ENCODE measurements at regions not wholly inside any gene's neighbourhood (a gene's known extent, or its start where the extent isn't known, plus 50 kb on each side); places are given as distances from the start of the nearest gene placed in this dataset.

DNA sequence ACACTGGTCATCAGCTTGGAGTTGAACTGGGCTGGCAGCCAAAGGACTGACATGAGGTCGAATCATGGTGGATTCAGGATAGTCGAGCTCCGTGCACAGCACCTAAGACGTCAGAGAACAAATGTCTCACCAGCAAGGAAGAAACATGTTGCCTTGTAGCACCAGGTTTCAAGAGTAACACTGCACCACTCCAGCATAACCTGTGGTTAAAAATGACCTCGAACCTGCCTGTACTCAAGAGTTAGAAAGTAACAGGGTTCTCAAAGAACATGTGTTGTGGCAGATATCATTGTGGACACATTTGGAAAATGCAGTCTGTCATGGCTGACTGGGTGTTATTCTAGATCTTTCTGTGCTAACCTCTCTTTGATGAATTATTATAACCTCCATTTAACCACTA, 511.6 kb downstream of the CDH26 start:
- intact Hi-C loops (cut with DNase I; ENCODE audit: low total_unique reads), result no loop called here
- no peak for TF ChIP-seq EP300 (IDR thresholded peaks at IDR 0.05)
- TF ChIP-seq POLR2A (IDR thresholded peaks at IDR 0.05), result no peak
- TF ChIP-seq, protein P1, sequence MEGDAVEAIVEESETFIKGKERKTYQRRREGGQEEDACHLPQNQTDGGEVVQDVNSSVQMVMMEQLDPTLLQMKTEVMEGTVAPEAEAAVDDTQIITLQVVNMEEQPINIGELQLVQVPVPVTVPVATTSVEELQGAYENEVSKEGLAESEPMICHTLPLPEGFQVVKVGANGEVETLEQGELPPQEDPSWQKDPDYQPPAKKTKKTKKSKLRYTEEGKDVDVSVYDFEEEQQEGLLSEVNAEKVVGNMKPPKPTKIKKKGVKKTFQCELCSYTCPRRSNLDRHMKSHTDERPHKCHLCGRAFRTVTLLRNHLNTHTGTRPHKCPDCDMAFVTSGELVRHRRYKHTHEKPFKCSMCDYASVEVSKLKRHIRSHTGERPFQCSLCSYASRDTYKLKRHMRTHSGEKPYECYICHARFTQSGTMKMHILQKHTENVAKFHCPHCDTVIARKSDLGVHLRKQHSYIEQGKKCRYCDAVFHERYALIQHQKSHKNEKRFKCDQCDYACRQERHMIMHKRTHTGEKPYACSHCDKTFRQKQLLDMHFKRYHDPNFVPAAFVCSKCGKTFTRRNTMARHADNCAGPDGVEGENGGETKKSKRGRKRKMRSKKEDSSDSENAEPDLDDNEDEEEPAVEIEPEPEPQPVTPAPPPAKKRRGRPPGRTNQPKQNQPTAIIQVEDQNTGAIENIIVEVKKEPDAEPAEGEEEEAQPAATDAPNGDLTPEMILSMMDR (IDR thresholded peaks at IDR 0.05), result no peak
- TF ChIP-seq POLR2AphosphoS5 (IDR thresholded peaks at IDR 0.05), result no peak

DNA sequence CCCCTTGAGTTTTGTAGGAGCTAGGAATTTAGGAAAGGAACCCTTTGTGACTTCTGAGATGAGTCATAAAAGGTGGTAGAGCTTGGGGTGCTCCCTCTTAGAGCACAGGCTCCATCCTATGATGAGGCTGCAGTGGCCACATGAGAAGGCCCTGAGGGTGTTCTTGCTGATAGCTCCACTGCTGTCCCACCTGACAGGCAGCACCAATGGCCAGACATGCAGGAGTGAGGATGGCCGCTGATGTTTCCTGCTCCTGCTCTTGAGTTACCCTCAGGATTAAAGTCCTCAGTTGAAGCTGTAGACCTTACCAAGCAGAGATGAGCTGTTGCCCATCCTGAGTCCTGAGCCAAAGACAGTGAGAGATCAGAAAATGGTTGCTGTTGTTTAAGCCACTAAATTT, 512.1 kb downstream of the CDH26 start:
- no peak for DNase-seq
- Histone ChIP-seq H3K4me3 (no peak overlapping the region), H3K27ac (no peak overlapping the region), H3K4me1 (no peaks in the 10 kb centered on the region), H3K9me3 (no peaks in the 10 kb centered on the region), H3K27me3 (peaks cover 0 to 24% (median 0%) of the 10 kb centered on the region in 3 donors), H3K36me3 (no peaks in the 10 kb centered on the region)
- no peak for TF ChIP-seq EP300 (IDR thresholded peaks at IDR 0.05)
- TF ChIP-seq POLR2A (IDR thresholded peaks at IDR 0.05), result no peak
- no peak for TF ChIP-seq POLR2AphosphoS5 (IDR thresholded peaks at IDR 0.05)
- TF ChIP-seq, protein P1 (IDR thresholded peaks at IDR 0.05), result no peak
- WGBS, 5 donors, result 81 to 100% (median 89%) methylated on average over 1 of the region's 1 CpG
- intact Hi-C loops (cut with DNase I; ENCODE audit: low total_unique reads), result no loop called here

More for the DNA sequence above, 511.6 kb downstream of the CDH26 start:
- H3K9me3 ChIP-seq, result no peaks in the 10 kb centered on the region
- no peak overlapping the region for H3K4me3 ChIP-seq
- peaks cover 0 to 18% (median 0%) of the 10 kb centered on the region in 3 donors for H3K27me3 ChIP-seq
- no peak overlapping the region for H3K27ac ChIP-seq
- no peak for DNase-seq
- H3K36me3 ChIP-seq, result no peaks in the 10 kb centered on the region
- WGBS, 5 donors, result 70 to 84% (median 77%) methylated on average over 5 of the region's 5 CpGs
- no peaks in the 10 kb centered on the region for H3K4me1 ChIP-seq

DNA sequence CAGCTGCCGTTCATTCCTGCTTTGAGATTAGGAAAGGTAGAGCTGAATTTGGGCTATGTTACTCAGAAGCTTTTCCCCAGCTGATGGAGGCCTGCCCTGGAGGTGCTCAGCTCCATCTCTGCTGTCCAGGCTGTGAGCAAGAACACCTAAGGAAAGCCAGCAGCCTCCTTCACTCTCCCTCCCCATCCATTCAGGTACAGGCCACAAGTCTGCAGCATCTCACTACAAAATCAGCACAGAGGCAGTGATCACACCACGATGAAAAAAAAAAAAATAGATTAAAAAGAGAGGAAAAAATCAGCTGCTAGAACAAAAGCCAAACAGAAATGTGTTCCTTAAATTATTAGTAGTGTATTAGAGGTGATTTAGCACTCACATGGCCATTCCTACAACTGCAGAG, 515.0 kb downstream of the CDH26 start:
- TF ChIP-seq POLR2AphosphoS5 (IDR thresholded peaks at IDR 0.05), result no peak
- no peak for TF ChIP-seq POLR2A (IDR thresholded peaks at IDR 0.05)
- TF ChIP-seq EP300 (IDR thresholded peaks at IDR 0.05), result no peak
- DNase-seq, result no peak
- Histone ChIP-seq H3K36me3 (no peaks in the 10 kb centered on the region), H3K27ac (no peak overlapping the region), H3K9me3 (no peaks in the 10 kb centered on the region), H3K4me3 (no peak overlapping the region), H3K27me3 (peaks cover 0 to 16% (median 0%) of the 10 kb centered on the region in 3 donors), H3K4me1 (no peaks in the 10 kb centered on the region)
- WGBS, 5 donors, result 43 to 63% (median 49%) methylated on average over 2 of the region's 2 CpGs
- intact Hi-C loops (cut with DNase I; ENCODE audit: low total_unique reads), result no loop called here

DNA sequence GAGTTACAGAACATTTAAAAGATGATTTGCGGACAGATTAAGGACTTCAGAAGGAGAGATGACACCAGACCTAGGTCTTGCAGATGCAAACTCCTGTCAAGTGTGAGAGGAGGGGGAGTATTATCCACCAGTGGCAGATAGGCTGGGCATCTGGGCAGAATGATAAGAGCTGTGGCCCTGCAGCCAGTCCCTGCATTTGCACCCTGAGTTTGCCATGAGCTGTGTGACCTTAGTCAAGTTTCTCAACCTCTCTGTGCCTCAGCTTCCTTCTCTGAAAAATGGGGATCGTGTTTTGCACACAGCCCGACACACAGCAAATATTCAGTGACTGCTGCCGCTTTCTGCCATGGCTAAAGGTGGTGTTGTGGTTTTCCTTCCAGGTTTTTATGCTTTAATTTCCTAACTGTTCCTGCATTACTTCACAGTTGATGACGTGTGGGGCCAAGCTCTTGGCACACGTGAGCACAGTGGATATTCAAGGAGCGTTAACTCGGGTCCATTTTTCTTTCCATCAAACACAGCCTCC, 516.2 kb downstream of the CDH26 start:
- no peak for DNase-seq

DNA sequence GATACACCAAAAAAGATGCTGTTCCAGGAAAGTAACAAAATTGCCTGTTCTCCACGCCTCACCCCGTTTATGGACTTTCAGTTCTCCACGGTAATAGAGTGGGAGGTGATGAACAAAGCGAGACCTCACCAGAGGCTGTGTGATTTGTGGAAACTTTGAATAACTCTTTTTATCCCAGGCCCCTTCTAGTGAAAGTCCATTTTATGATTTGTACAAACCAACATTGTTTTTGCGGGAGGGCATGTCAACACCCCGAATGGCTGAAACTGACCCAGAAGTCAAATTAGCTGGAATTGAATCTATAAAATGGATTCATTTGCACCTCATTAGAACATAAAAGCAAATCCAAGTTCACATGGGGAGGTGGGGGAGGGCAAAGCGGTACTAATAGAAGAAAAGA, 517.8 kb downstream of the CDH26 start:
- TF ChIP-seq, protein P1 (IDR thresholded peaks at IDR 0.05), result no peak
- no peak for TF ChIP-seq EP300 (IDR thresholded peaks at IDR 0.05)
- WGBS, 5 donors, result 76 to 85% (median 80%) methylated on average over 7 of the region's 7 CpGs
- Histone ChIP-seq H3K27ac (no peak overlapping the region), H3K4me1 (no peaks in the 10 kb centered on the region), H3K27me3 (peaks cover 0 to 20% (median 0%) of the 10 kb centered on the region in 3 donors), H3K36me3 (no peaks in the 10 kb centered on the region), H3K4me3 (no peak overlapping the region), H3K9me3 (no peaks in the 10 kb centered on the region)
- DNase-seq, result no peak
- intact Hi-C loops (cut with DNase I; ENCODE audit: low total_unique reads), result no loop called here

More for the DNA sequence above, 516.2 kb downstream of the CDH26 start:
- Histone ChIP-seq H3K36me3 (no peaks in the 10 kb centered on the region), H3K27me3 (peaks cover 0 to 16% (median 0%) of the 10 kb centered on the region in 3 donors), H3K4me3 (no peak overlapping the region), H3K4me1 (no peaks in the 10 kb centered on the region), H3K27ac (no peak overlapping the region), H3K9me3 (no peaks in the 10 kb centered on the region)
- TF ChIP-seq EP300 (IDR thresholded peaks at IDR 0.05), result no peak
- TF ChIP-seq POLR2A (IDR thresholded peaks at IDR 0.05), result no peak
- intact Hi-C loops (cut with DNase I; ENCODE audit: low total_unique reads), result no loop called here
- WGBS, 5 donors, result 78 to 82% (median 82%) methylated on average over 8 of the region's 8 CpGs

Data from stomach (tissue), 8 donors.